ENCODE measurements at regions not wholly inside any gene's neighbourhood (a gene's known extent, or its start where the extent isn't known, plus 50 kb on each side); places are given as distances from the start of the nearest gene placed in this dataset.

DNA sequence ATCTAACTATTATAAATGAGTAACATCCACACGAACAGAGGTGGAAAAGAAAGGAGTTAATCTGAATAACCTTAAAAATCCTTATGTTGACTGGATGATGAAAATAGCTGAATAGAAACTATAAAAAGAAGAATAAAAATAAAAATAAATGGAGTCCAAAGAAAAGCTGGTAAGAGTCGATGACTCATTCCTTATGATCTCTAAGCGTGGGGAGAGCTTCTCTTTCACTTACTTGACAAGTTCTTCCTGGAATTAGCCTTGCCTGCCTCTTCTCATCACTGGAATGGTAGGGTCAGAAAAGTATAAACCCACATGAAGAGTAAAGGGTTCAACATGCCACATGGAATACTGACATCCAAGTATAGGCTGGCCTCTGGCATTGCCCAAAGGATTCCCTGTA lies 477.0 kb upstream of the RGMB start:
- no peak for DNase-seq (ENCODE audit: insufficient read length, low spot score)
- TF ChIP-seq TAF1 (IDR thresholded peaks at IDR 0.05; ENCODE audit: low read depth, low read length) (no peak), SPI1 (IDR thresholded peaks at IDR 0.05; ENCODE audit: low read depth, low read length) (no peak), POLR2A (IDR thresholded peaks at IDR 0.05; ENCODE audit: low read depth, low read length) (no peak), POU2F2 (IDR thresholded peaks at IDR 0.05; ENCODE audit: low read depth, low read length) (no peak), PAX5 (IDR thresholded peaks at IDR 0.05; ENCODE audit: insufficient read depth, low read length, severe bottlenecking) (no peak)
- FAIRE-seq, result no peak

DNA sequence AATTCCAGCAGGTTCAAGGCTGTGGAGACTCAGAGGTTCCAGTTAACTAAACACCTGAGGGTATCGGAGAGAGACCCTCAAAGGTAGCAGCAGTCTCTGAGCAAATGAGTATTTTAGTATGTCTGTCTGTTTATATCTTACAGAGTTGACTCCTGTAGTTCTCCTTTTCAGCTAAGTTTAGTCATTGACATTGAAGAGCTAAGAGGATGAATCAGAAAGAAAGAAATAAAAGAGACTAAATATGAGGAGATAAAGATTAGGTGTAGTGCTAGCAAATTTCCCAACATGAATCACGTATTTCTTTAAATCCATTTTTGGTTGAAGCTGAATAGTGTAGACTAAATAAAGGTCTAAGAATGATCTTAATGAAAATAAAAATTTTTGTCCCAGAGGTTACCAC lies 474.0 kb upstream of the RGMB start:
- TF ChIP-seq POU2F2 (IDR thresholded peaks at IDR 0.05; ENCODE audit: low read depth, low read length) (no peak), POLR2AphosphoS5 (IDR thresholded peaks at IDR 0.05; ENCODE audit: low read depth, low read length) (no peak), POLR2A (IDR thresholded peaks at IDR 0.05; ENCODE audit: low read depth, low read length) (no peak), TAF1 (IDR thresholded peaks at IDR 0.05; ENCODE audit: low read depth, low read length) (no peak), PAX5 (IDR thresholded peaks at IDR 0.05; ENCODE audit: insufficient read depth, low read length, severe bottlenecking) (no peak), SPI1 (IDR thresholded peaks at IDR 0.05; ENCODE audit: low read depth, low read length) (no peak)
- FAIRE-seq (no peak), DNase-seq (ENCODE audit: insufficient read length, low spot score) (no peak)

GRCh38 chr5:98301547-98301946 lies 471.9 kb upstream of the RGMB start:
- DNase-seq (ENCODE audit: insufficient read length, low spot score) (no peak), FAIRE-seq (no peak)
- TF ChIP-seq POLR2AphosphoS5 (IDR thresholded peaks at IDR 0.05; ENCODE audit: low read depth, low read length), result no peak

GRCh38 chr5:98307811-98308210 lies 465.7 kb upstream of the RGMB start:
- DNase-seq (ENCODE audit: insufficient read length, low spot score), result no peak
- TF ChIP-seq POU2F2 (IDR thresholded peaks at IDR 0.05; ENCODE audit: low read depth, low read length) (no peak), POLR2A (IDR thresholded peaks at IDR 0.05; ENCODE audit: low read depth, low read length) (no peak), POLR2AphosphoS5 (IDR thresholded peaks at IDR 0.05; ENCODE audit: low read depth, low read length) (no peak), TAF1 (IDR thresholded peaks at IDR 0.05; ENCODE audit: low read depth, low read length) (no peak), PAX5 (IDR thresholded peaks at IDR 0.05; ENCODE audit: insufficient read depth, low read length, severe bottlenecking) (no peak), SPI1 (IDR thresholded peaks at IDR 0.05; ENCODE audit: low read depth, low read length) (no peak)
- no peak for FAIRE-seq

DNA sequence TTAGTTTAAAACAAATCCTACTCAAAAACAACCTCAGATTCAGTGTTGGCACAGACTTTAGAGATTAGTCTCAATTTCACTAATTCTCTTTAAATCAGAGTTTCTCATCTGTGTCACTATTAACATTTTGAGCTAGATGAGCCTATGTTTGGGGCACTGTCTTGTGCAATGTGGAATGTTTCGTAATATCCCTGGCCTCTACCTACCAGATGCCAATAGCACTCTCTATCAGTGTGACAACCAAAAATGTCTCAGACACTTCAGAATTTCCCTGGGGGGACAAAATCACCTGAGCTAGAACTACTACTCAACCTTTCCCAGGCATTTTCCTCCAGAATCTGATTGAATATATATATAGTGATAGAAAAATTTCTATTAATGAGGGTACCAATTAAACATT lies 465.2 kb upstream of the RGMB start:
- no peak for FAIRE-seq
- TF ChIP-seq POLR2A (IDR thresholded peaks at IDR 0.05; ENCODE audit: low read depth, low read length) (no peak), POU2F2 (IDR thresholded peaks at IDR 0.05; ENCODE audit: low read depth, low read length) (no peak), PAX5 (IDR thresholded peaks at IDR 0.05; ENCODE audit: insufficient read depth, low read length, severe bottlenecking) (no peak), TAF1 (IDR thresholded peaks at IDR 0.05; ENCODE audit: low read depth, low read length) (no peak), POLR2AphosphoS5 (IDR thresholded peaks at IDR 0.05; ENCODE audit: low read depth, low read length) (no peak), SPI1 (IDR thresholded peaks at IDR 0.05; ENCODE audit: low read depth, low read length) (no peak)
- DNase-seq (ENCODE audit: insufficient read length, low spot score), result no peak

- no peak for FAIRE-seq
- no peak for DNase-seq (ENCODE audit: insufficient read length, low spot score)
- TF ChIP-seq POLR2A (IDR thresholded peaks at IDR 0.05; ENCODE audit: low read depth, low read length), result no peak
- TF ChIP-seq TAF1 (IDR thresholded peaks at IDR 0.05; ENCODE audit: low read depth, low read length), result no peak
- no peak for TF ChIP-seq POU2F2 (IDR thresholded peaks at IDR 0.05; ENCODE audit: low read depth, low read length)
- TF ChIP-seq PAX5 (IDR thresholded peaks at IDR 0.05; ENCODE audit: insufficient read depth, low read length, severe bottlenecking), result no peak
- no peak for TF ChIP-seq POLR2AphosphoS5 (IDR thresholded peaks at IDR 0.05; ENCODE audit: low read depth, low read length)
- TF ChIP-seq SPI1 (IDR thresholded peaks at IDR 0.05; ENCODE audit: low read depth, low read length), result no peak
Observed at GRCh38 chr5:98308960-98309359, 464.5 kb upstream of the RGMB start.

- DNase-seq (ENCODE audit: insufficient read length, low spot score) (peak; percentile 3), FAIRE-seq (peak; percentile 59)
- TF ChIP-seq SPI1 (IDR thresholded peaks at IDR 0.05; ENCODE audit: low read depth, low read length) (peak; percentile 67), PAX5 (IDR thresholded peaks at IDR 0.05; ENCODE audit: insufficient read depth, low read length, severe bottlenecking) (no peak), POLR2AphosphoS5 (IDR thresholded peaks at IDR 0.05; ENCODE audit: low read depth, low read length) (no peak), POLR2A (IDR thresholded peaks at IDR 0.05; ENCODE audit: low read depth, low read length) (no peak)
Observed at GRCh38 chr5:98309785-98310598, 463.5 kb upstream of the RGMB start.

GRCh38 chr5:98314292-98314691 lies 459.2 kb upstream of the RGMB start:
- FAIRE-seq (no peak), DNase-seq (ENCODE audit: insufficient read length, low spot score) (no peak)
- no peak for TF ChIP-seq TAF1 (IDR thresholded peaks at IDR 0.05; ENCODE audit: low read depth, low read length)
- TF ChIP-seq POLR2AphosphoS5 (IDR thresholded peaks at IDR 0.05; ENCODE audit: low read depth, low read length), result no peak
- TF ChIP-seq POU2F2 (IDR thresholded peaks at IDR 0.05; ENCODE audit: low read depth, low read length), result no peak
- no peak for TF ChIP-seq SPI1 (IDR thresholded peaks at IDR 0.05; ENCODE audit: low read depth, low read length)

DNA sequence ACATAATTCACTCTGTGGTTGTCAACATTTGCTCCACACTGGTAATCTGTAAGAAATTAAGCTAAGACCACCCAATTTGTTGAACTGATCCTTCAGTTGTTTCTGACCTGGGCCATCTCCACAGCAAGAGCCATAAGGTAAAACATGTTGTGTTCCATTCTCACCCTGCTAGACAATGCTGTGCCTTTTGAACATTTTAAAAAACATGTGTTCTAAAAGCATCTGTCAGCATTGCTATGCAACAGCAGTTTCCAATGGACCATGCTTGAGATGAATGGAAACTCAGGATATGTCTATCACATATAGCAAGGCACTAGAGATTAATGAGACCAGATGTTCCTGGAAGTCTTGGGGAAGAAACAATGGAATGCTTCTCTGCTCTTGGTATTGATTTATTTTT lies 455.1 kb upstream of the RGMB start:
- no peak for DNase-seq (ENCODE audit: insufficient read length, low spot score)
- TF ChIP-seq TAF1 (IDR thresholded peaks at IDR 0.05; ENCODE audit: low read depth, low read length) (no peak), POLR2A (IDR thresholded peaks at IDR 0.05; ENCODE audit: low read depth, low read length) (no peak), POU2F2 (IDR thresholded peaks at IDR 0.05; ENCODE audit: low read depth, low read length) (no peak), POLR2AphosphoS5 (IDR thresholded peaks at IDR 0.05; ENCODE audit: low read depth, low read length) (no peak), SPI1 (IDR thresholded peaks at IDR 0.05; ENCODE audit: low read depth, low read length) (no peak), PAX5 (IDR thresholded peaks at IDR 0.05; ENCODE audit: insufficient read depth, low read length, severe bottlenecking) (no peak)

DNA sequence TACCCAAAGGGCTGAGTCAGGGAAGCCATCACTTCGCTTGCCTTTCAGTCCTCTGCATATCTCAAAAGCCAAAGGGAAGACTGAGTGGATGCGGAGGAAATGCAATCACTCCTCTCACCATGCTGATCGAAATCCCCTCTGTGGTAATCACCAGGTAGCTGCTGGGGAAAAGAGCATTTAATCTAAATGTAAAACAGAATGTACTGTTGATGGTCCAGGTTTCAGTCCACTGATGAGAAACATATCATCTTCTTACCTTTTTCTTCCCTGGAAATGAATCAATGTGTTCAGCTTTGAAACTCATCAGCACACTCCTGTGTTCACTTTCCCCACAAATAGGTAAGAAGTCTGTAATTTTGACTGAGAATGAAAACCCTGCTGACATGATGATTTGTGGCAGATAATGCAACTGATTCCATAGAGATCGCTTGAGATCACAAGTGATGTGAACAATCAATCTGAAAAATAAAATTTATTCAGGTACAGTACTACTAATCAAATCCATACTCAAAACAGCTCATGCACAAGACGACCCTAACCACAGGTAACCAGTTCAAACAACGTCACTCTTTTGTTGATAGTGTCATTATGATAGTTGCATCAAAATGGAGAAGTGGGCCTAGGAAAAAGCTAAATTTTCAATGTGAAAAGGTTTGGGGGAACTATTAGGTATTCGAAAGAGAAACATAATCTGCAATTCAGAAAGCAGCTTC lies 454.0 kb upstream of the RGMB start:
- DNase-seq (ENCODE audit: insufficient read length, low spot score), result no peak
- FAIRE-seq, result no peak

More for the DNA sequence above, 455.1 kb upstream of the RGMB start:
- FAIRE-seq, result no peak

More for the DNA sequence above, 454.0 kb upstream of the RGMB start:
- no peak for TF ChIP-seq SPI1 (IDR thresholded peaks at IDR 0.05; ENCODE audit: low read depth, low read length)
- no peak for TF ChIP-seq TAF1 (IDR thresholded peaks at IDR 0.05; ENCODE audit: low read depth, low read length)
- TF ChIP-seq POLR2A (IDR thresholded peaks at IDR 0.05; ENCODE audit: low read depth, low read length), result no peak
- TF ChIP-seq POU2F2 (IDR thresholded peaks at IDR 0.05; ENCODE audit: low read depth, low read length), result no peak
- TF ChIP-seq POLR2AphosphoS5 (IDR thresholded peaks at IDR 0.05; ENCODE audit: low read depth, low read length), result no peak
- no peak for TF ChIP-seq PAX5 (IDR thresholded peaks at IDR 0.05; ENCODE audit: insufficient read depth, low read length, severe bottlenecking)
